ENCODE measurements at regions not wholly inside any gene's neighbourhood (a gene's known extent, or its start where the extent isn't known, plus 50 kb on each side); places are given as distances from the start of the nearest gene placed in this dataset.

GRCh38 chr7:157061979-157062378 lies 51.5 kb upstream of the MNX1 start:
- peak; percentile 18 for DNase-seq (ENCODE audit: low spot score)

DNA sequence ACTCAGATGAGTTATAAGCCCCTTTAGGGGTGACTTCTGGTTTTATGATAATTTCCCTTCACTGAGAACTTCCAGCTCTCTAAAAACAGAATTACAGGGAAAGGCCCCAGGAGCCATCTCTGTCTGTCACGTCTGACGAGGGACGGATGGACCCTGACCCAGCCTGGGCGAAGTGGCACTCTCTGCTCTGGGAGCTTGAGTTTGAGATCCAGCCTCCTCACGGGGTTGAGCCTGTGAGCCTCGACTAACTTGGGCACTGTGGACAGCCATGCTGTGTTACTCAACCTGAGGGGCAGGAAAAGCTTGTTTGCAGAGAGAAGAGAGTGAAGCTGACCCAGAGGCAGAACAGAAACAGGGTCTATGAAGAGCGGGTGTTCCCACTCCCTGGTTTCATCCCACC lies 54.6 kb upstream of the MNX1 start:
- DNase-seq (ENCODE audit: low spot score) = no peak

DNA sequence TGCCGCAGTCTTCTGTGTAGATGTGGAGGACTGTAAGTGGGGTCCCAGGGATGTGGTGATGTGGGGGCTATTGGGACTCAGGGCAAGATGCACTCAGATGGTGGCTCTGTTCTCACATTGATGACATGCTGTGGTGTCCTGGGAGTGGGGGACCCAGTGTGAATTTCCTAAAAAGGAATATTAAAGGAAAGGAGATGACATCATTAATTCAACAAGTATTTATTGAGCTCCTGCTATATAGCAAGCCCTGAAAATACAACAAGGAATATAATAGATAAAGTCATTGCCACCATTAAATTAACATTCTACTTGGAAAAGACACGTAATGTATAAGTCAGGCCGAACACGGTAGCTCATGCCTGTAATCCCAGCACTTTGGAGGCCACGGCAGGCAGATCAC lies 61.9 kb upstream of the MNX1 start:
- no peak for DNase-seq (ENCODE audit: low spot score)

DNA sequence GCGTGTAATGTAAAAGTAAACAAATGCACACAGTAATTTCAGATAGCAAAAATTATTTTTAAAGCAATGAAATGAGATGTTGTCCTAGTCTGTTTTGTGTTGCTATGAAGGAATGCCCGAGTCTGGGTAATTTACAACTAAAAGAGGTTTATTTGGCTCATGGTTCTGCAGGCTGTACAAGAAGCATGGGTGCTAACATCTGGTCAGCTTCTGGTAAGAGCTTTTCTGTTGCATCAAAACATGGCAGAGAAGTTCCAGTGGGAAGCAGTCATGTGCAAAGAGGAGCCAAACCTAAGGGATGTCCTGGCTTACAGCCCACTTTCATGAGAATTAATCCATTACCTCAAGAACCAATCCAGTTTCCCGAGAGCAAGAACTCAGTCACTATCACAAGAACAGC lies 62.9 kb upstream of the MNX1 start:
- DNase-seq (ENCODE audit: low spot score) = no peak

- DNase-seq (ENCODE audit: low spot score) = no peak
These were observed 63.6 kb upstream of the MNX1 start for GRCh38 chr7:157073949-157074624.

- DNase-seq (ENCODE audit: low spot score) = no peak
These were observed 62.3 kb upstream of the UBE3C start for GRCh38 chr7:157076466-157076865.

DNA sequence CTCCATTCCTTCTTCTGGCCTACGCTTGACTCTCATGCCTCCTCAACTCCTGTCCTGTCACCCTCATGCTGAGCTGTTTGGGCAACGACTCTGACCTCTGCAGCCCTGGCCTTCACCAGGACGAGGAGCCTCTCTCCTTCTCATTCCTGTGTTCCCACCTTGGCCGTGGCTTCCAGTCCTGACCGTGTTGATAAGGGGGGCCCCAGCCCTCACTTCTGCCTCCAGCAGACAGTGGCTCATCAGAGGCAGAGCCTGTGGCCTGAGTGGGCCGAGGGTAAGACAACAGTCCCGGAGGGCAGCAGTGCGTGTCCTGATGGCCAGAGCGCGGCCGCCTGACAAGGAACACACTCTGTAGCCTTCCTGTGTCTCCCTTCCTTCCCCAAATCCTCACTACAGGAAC lies 61.7 kb upstream of the UBE3C start:
- DNase-seq (ENCODE audit: low spot score) = no peak

DNA sequence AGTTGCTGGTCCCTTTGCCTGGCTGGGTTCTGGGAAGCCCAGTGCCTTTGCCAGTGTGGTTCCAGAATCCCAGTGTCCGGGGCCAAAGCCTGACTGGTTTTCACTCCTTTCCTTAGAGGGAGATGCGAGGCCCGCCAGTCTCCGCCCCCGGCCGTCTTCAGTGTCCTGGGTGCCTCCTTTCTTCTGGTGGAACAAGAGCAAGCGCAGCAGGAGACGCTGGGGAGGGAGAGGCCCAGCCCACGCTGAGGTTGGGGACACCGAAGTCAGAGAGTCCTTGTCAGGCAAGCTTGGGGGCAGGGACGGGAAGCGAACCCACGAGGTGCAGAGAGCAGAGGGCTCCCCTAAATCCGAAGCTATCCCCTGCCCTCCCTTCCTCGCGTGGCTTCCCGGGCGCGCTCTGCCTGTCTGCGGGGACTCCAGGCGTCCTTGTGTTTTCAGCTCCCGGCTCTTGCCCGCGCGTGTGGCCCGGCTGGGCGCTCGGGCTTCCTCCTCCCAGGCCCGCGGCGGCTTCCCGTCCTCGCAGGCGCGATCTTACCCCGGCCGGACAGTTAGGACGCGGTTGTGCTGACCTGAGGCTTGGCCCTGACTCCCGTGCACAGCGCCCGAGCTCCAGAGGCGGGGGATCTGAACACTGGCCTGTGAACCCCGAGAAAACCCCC lies 60.6 kb upstream of the UBE3C start:
- no peak for DNase-seq (ENCODE audit: low spot score)

- no peak for DNase-seq (ENCODE audit: low spot score)
These were observed 59.6 kb upstream of the UBE3C start for GRCh38 chr7:157079116-157079515.

- peak; percentile 34 for DNase-seq (ENCODE audit: low spot score)
These were observed 58.5 kb upstream of the UBE3C start for GRCh38 chr7:157080111-157080730.

DNA sequence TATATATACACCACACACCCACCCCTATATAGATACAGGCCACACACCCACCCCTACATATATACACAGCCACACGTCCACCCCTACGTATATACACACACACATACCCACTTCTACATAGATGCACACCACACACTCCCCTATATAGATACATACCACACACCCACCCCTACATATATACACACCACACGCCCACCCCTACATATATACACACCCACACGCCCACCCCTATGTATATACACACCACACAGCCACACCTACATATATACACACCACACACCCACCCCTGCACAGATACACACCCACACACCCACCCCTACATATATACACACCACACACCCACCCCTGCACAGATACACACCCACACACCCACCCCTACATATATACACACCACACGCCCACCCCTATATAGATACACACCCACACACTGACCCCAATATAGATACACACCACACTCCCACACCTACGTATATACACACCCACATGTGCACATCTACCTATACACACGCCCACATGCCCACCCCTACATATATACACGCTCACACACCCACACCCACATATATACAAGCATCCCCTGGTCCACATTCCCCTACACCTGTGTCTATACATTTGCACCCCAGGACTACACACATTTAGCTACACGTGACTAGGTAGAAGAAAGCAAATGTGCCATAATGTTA lies 52.1 kb upstream of the UBE3C start:
- DNase-seq (ENCODE audit: low spot score) = no peak

DNA sequence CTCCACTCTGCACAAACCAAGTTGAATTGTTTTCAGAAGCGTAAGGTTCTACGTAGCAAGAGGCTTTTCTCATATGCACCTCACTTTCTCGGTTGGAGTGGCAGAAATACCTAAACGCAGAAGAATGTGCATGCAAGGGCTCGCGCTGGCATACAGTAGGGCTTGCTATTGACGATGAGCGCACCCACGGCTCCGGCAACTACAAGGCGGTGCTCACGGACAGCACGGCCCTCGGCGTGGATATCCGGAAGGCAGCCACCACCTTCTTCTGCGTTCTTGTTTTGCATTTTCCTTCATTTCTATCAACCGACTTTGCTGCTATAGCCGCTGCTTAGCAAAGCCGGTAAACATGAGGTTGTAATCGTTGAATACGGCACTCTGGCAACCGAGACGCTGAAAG lies 51.1 kb upstream of the UBE3C start:
- no peak for DNase-seq (ENCODE audit: low spot score)

DNA sequence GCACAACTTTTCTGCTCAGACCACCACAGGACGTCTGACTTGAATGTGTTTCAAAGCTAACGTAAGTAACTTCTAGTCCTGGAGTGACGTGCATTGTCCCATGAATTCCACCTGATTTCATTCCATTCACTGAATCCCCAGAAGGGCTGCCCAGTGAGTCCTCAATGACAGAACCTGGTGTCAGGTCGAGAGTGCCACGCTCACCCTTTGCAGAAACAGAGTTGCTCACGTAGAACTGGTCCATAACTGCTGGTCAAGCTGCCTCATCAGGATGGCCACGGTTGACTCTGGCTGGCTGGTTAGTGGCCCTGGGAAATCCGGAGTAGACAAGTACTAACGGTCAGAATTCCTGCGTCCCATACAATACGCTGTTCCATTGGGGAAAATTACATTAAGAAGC lies 50.6 kb upstream of the UBE3C start:
- DNase-seq (ENCODE audit: low spot score) = no peak
